ENCODE measurements at regions not wholly inside any gene's neighbourhood (a gene's known extent, or its start where the extent isn't known, plus 50 kb on each side); places are given as distances from the start of the nearest gene placed in this dataset.

GRCh38 chrX:20437683-20438082 is 171.0 kb upstream of the RPS6KA3 start:
- Histone ChIP-seq H3K27ac (no peak overlapping the region), H3K9me3 (no peaks in the 10 kb centered on the region), H3K27me3 (no peaks in the 10 kb centered on the region), H3K36me3 (ENCODE audit: low read depth, missing control alignments) (no peaks in the 10 kb centered on the region), H3K4me3 (no peak overlapping the region), H3K4me1 (no peaks in the 10 kb centered on the region)
- intact Hi-C loops (cut with DNase I; ENCODE audit: low total_unique reads) = no loop called here
- TF ChIP-seq POLR2A (IDR thresholded peaks at IDR 0.05) (no peak), CTCF (IDR thresholded peaks at IDR 0.05) (no peak)
- no peak for DNase-seq
- WGBS, 2 donors = 46 to 57% methylated on average over 1 of the region's 1 CpG

- Histone ChIP-seq H3K27ac (no peak overlapping the region), H3K4me1 (no peaks in the 10 kb centered on the region), H3K4me3 (no peak overlapping the region), H3K9me3 (no peaks in the 10 kb centered on the region), H3K36me3 (ENCODE audit: low read depth, missing control alignments) (no peaks in the 10 kb centered on the region), H3K27me3 (no peaks in the 10 kb centered on the region)
- 86 to 100% methylated on average over 1 of the region's 1 CpG for WGBS, 2 donors
- TF ChIP-seq CTCF (IDR thresholded peaks at IDR 0.05) = no peak
- TF ChIP-seq POLR2A (IDR thresholded peaks at IDR 0.05) = no peak
- no peak for DNase-seq
- intact Hi-C loops (cut with DNase I; ENCODE audit: low total_unique reads) = no loop called here
These were observed 169.2 kb upstream of the RPS6KA3 start for GRCh38 chrX:20435913-20436312.

GRCh38 chrX:20434986-20435385 is 168.3 kb upstream of the RPS6KA3 start:
- intact Hi-C loops (cut with DNase I; ENCODE audit: low total_unique reads) = no loop called here
- TF ChIP-seq CTCF (IDR thresholded peaks at IDR 0.05) (no peak), POLR2A (IDR thresholded peaks at IDR 0.05) (no peak)
- Histone ChIP-seq H3K27me3 (no peaks in the 10 kb centered on the region), H3K4me3 (no peak overlapping the region), H3K36me3 (ENCODE audit: low read depth, missing control alignments) (no peaks in the 10 kb centered on the region), H3K9me3 (no peaks in the 10 kb centered on the region), H3K4me1 (no peaks in the 10 kb centered on the region), H3K27ac (no peak overlapping the region)
- 67 to 78% methylated on average over 2 to 3 of the region's 3 CpGs for WGBS, 2 donors
- DNase-seq = no peak

GRCh38 chrX:20433388-20433775 is 166.7 kb upstream of the RPS6KA3 start:
- no peaks in the 10 kb centered on the region for H3K36me3 ChIP-seq (ENCODE audit: low read depth, missing control alignments)
- no peak overlapping the region for H3K27ac ChIP-seq
- H3K9me3 ChIP-seq = no peaks in the 10 kb centered on the region
- no peaks in the 10 kb centered on the region for H3K4me1 ChIP-seq
- TF ChIP-seq CTCF (IDR thresholded peaks at IDR 0.05) = no peak
- TF ChIP-seq POLR2A (IDR thresholded peaks at IDR 0.05) = no peak
- intact Hi-C loops (cut with DNase I; ENCODE audit: low total_unique reads) = no loop called here
- no peak overlapping the region for H3K4me3 ChIP-seq
- 92% methylated on average over 1 of the region's 1 CpG; no CpG with 5 or more reads in 1 of the 2 donors for WGBS, 2 donors
- DNase-seq = no peak
- no peaks in the 10 kb centered on the region for H3K27me3 ChIP-seq

GRCh38 chrX:20432746-20433387 is 166.2 kb upstream of the RPS6KA3 start:
- WGBS, 2 donors = 75 to 82% methylated on average over 2 of the region's 2 CpGs
- intact Hi-C loops (cut with DNase I; ENCODE audit: low total_unique reads) = no loop called here

More at GRCh38 chrX:20432746-20433387, 166.2 kb upstream of the RPS6KA3 start:
- no peaks in the 10 kb centered on the region for H3K27me3 ChIP-seq
- H3K36me3 ChIP-seq (ENCODE audit: low read depth, missing control alignments) = no peaks in the 10 kb centered on the region
- no peaks in the 10 kb centered on the region for H3K4me1 ChIP-seq
- TF ChIP-seq CTCF (IDR thresholded peaks at IDR 0.05) (no peak), POLR2A (IDR thresholded peaks at IDR 0.05) (no peak)
- no peak overlapping the region for H3K4me3 ChIP-seq
- H3K27ac ChIP-seq = no peak overlapping the region
- DNase-seq = no peak
- no peaks in the 10 kb centered on the region for H3K9me3 ChIP-seq
